ENCODE measurements at regions not wholly inside any gene's neighbourhood (a gene's known extent, or its start where the extent isn't known, plus 50 kb on each side); places are given as distances from the start of the nearest gene placed in this dataset.

DNA sequence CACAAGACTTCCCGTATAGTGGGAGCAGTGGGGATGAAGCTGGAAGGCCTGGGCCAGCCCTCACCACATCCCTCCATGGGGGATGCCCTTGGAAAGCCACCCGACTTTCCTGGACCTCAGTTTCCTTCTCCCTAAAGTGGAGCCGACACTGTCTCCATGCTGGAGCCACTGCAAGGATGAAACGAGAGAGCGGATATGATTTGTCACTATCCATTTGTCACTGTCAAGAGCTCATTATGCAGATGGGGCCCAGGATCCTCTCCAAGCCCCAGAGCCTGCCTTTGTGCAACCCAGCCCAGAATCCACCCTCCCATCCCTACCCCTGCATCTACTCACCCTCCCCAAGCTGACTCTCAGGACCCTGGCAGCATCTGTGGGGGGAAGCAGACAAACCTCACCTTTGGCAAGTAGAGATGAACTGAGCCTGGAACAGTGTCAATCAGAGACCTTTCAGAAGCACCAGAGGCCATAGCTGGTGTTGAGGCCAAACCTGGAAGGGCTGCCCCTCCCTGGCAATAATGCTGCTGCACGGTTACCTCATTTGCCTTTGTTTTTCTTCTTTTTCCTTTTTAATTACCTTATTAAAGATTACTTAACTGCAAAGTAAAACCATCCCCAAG lies 287.7 kb upstream of the RTL1 start:
- no peak overlapping the region for H3K4me3 Mint-ChIP-seq
- Histone ChIP-seq H3K9me3 (replicated peaks in 1 of 2; ENCODE audit: control insufficient read depth in 1 of 2, insufficient read depth in 1 of 2, low read length in 2 of 2) (no peaks in the 10 kb centered on the region), H3K79me2 (ENCODE audit: insufficient read depth, low read length) (no peaks in the 10 kb centered on the region), H3K4me3 (replicated peaks in 1 of 3; ENCODE audit: low read depth in 2 of 3, low read length in 3 of 3) (no peak overlapping the region), H3K4me1 (ENCODE audit: control insufficient read depth in 1 of 2, insufficient read depth in 2 of 2, low read length in 2 of 2) (no peaks in the 10 kb centered on the region), H3K27me3 (ENCODE audit: control insufficient read depth in 2 of 2, insufficient read depth in 2 of 2, low read length in 2 of 2) (no peaks in the 10 kb centered on the region), H3K9ac (ENCODE audit: insufficient read depth, low read length, poor library complexity, severe bottlenecking) (no peak overlapping the region), H2AFZ (ENCODE audit: insufficient read depth, low read depth, low read length, poor library complexity, severe bottlenecking) (no peak overlapping the region), H3K4me2 (replicated peaks; ENCODE audit: extremely low read depth, low read length, poor library complexity, severe bottlenecking) (no peak overlapping the region), H4K20me1 (ENCODE audit: insufficient read depth, low read length) (no peaks in the 10 kb centered on the region), H3K36me3 (replicated peaks in 1 of 2; ENCODE audit: control insufficient read depth in 1 of 2, insufficient read depth in 2 of 2, low read length in 2 of 2) (no peaks in the 10 kb centered on the region), H3K27ac (ENCODE audit: low read depth in 1 of 2, low read length in 2 of 2) (no peak overlapping the region)
- no peaks in the 10 kb centered on the region for H3K9me3 Mint-ChIP-seq
- 92% methylated on average over 4 of the region's 6 CpGs for WGBS (ENCODE audit: insufficient coverage)
- no peak overlapping the region for H3K27ac Mint-ChIP-seq
- intact Hi-C loops (cut with micrococcal nuclease), result no loop called here
- H3K27me3 Mint-ChIP-seq (ENCODE audit: low read depth in 3 of 3), result peaks cover 2 to 3% (median 2%) of the 10 kb centered on the region in 3 donors
- no peaks in the 10 kb centered on the region for H3K4me1 Mint-ChIP-seq
- no peak for DNase-seq
- TF ChIP-seq, protein P1, sequence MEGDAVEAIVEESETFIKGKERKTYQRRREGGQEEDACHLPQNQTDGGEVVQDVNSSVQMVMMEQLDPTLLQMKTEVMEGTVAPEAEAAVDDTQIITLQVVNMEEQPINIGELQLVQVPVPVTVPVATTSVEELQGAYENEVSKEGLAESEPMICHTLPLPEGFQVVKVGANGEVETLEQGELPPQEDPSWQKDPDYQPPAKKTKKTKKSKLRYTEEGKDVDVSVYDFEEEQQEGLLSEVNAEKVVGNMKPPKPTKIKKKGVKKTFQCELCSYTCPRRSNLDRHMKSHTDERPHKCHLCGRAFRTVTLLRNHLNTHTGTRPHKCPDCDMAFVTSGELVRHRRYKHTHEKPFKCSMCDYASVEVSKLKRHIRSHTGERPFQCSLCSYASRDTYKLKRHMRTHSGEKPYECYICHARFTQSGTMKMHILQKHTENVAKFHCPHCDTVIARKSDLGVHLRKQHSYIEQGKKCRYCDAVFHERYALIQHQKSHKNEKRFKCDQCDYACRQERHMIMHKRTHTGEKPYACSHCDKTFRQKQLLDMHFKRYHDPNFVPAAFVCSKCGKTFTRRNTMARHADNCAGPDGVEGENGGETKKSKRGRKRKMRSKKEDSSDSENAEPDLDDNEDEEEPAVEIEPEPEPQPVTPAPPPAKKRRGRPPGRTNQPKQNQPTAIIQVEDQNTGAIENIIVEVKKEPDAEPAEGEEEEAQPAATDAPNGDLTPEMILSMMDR (IDR thresholded peaks at IDR 0.05), result no peak
- no peaks in the 10 kb centered on the region for H3K36me3 Mint-ChIP-seq

DNA sequence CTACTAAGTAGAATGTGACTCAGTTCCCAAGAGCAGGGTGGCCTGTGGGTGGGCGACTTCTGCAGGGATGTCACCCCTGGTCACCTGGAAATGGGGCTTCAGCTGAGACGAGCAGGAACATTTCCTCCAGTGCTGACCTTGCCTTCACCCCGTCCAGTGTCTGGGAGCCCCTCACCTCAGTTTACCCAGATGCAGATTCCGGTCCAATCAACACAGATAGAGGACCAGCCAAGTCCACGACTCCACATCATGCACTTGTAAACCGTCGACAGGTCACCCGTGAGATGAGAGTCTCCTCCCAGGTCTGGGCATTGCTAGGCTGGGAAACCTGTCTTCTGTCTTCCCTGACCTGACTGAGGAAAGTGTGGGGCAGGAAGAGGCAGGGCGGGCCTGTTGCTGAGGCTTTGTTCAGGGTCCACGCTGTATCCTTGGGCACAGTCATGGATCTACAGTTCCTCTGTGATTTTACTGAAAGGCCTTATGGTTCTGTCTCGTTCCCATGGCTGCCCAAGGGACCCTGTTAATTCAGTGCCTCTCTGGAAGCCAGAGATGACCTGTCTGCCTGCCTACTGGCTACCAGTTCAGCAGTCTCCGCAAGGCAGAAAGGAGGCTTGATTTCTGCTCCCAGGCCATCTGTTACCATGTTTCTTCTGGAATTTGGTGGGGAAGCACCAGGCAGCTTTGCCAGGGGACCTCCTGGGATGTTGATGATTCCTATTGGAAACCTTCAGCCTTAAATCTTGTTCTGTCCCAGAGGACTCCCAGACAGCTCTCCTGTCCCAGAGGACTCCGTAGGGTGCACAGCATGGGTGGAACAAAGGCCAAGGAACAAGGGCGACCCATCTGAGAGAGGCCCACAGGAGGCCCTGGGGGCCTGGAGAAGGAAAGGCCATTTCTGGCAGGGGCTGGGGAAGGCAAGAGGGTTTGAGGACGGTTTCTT lies 288.5 kb upstream of the RTL1 start:
- Mint-ChIP-seq H3K4me1 (no peaks in the 10 kb centered on the region), H3K4me3 (no peak overlapping the region), H3K27me3 (ENCODE audit: low read depth in 3 of 3) (peaks cover 2% of the 10 kb centered on the region in 3 donors), H3K27ac (no peak overlapping the region), H3K9me3 (no peaks in the 10 kb centered on the region), H3K36me3 (no peaks in the 10 kb centered on the region)
- Histone ChIP-seq H2AFZ (ENCODE audit: insufficient read depth, low read depth, low read length, poor library complexity, severe bottlenecking) (no peak overlapping the region), H3K36me3 (replicated peaks in 1 of 2; ENCODE audit: control insufficient read depth in 1 of 2, insufficient read depth in 2 of 2, low read length in 2 of 2) (no peaks in the 10 kb centered on the region), H3K4me1 (ENCODE audit: control insufficient read depth in 1 of 2, insufficient read depth in 2 of 2, low read length in 2 of 2) (no peaks in the 10 kb centered on the region), H3K9me3 (replicated peaks in 1 of 2; ENCODE audit: control insufficient read depth in 1 of 2, insufficient read depth in 1 of 2, low read length in 2 of 2) (no peaks in the 10 kb centered on the region), H3K4me2 (replicated peaks; ENCODE audit: extremely low read depth, low read length, poor library complexity, severe bottlenecking) (no peak overlapping the region), H4K20me1 (ENCODE audit: insufficient read depth, low read length) (no peaks in the 10 kb centered on the region), H3K79me2 (ENCODE audit: insufficient read depth, low read length) (no peaks in the 10 kb centered on the region), H3K27ac (ENCODE audit: low read depth in 1 of 2, low read length in 2 of 2) (no peak overlapping the region), H3K27me3 (ENCODE audit: control insufficient read depth in 2 of 2, insufficient read depth in 2 of 2, low read length in 2 of 2) (no peaks in the 10 kb centered on the region), H3K9ac (ENCODE audit: insufficient read depth, low read length, poor library complexity, severe bottlenecking) (no peak overlapping the region), H3K4me3 (replicated peaks in 1 of 3; ENCODE audit: low read depth in 2 of 3, low read length in 3 of 3) (no peak overlapping the region)
- 96% methylated on average over 12 of the region's 15 CpGs for WGBS (ENCODE audit: insufficient coverage)
- TF ChIP-seq, protein P1 (IDR thresholded peaks at IDR 0.05), result no peak
- intact Hi-C loops (cut with micrococcal nuclease), result no loop called here
- no peak for DNase-seq

Measured in CD14-positive monocyte (primary cell).